ENCODE measurements at regions not wholly inside any gene's neighbourhood (a gene's known extent, or its start where the extent isn't known, plus 50 kb on each side); places are given as distances from the start of the nearest gene placed in this dataset.

GRCh38 chr4:62415256-62415655 is 1215.1 kb downstream of the ADGRL3 start:
- Histone ChIP-seq H3K9ac (ENCODE audit: insufficient read depth, low read depth, low read length) (no peak overlapping the region), H2AFZ (ENCODE audit: low read length) (no peak overlapping the region), H3K27me3 (ENCODE audit: control insufficient read depth in 1 of 2, insufficient read depth in 2 of 2, low read length in 2 of 2) (no peaks in the 10 kb centered on the region), H3K79me2 (ENCODE audit: insufficient read depth, low read length) (no peaks in the 10 kb centered on the region), H3K4me3 (replicated peaks in 1 of 3; ENCODE audit: insufficient read depth in 1 of 3, low read depth in 2 of 3, low read length in 3 of 3) (no peak overlapping the region), H3K9me3 (ENCODE audit: low read length) (peaks cover 15% of the 10 kb centered on the region), H3K36me3 (replicated peaks in 1 of 2; ENCODE audit: control insufficient read depth in 1 of 2, insufficient read depth in 2 of 2, low read length in 2 of 2) (no peaks in the 10 kb centered on the region), H3K4me1 (ENCODE audit: insufficient read depth, low read length) (no peaks in the 10 kb centered on the region), H3K4me2 (ENCODE audit: low read depth, low read length) (no peak overlapping the region), H3K27ac (ENCODE audit: extremely low read length, insufficient read depth, low read length) (no peak overlapping the region), H4K20me1 (ENCODE audit: insufficient read depth, low read length) (no peaks in the 10 kb centered on the region)
- intact Hi-C loops (cut with micrococcal nuclease; ENCODE audit: unreplicated experiment), result no loop called here
- in situ Hi-C loops (cut with HindIII; ENCODE audit: extremely low pct_ligation_motif_present, low pct_unique_long_range_greater_than_20kb), result no loop called here
- FAIRE-seq, result no peak
- DNase-seq (ENCODE audit: low spot score), result no peak
- 0% methylated on average over 1 of the region's 1 CpG for WGBS (ENCODE audit: low lambda C conversion rate)
- no TSS peak for BruUV-seq (replicated peaks)
- CTCF ChIA-PET (ENCODE audit: low intra/inter-chr PET ratio, low total read pairs), result no interaction called here
- ATAC-seq, result no peak
- POLR2A ChIA-PET, result no interaction called here
- TF ChIP-seq, protein P1, sequence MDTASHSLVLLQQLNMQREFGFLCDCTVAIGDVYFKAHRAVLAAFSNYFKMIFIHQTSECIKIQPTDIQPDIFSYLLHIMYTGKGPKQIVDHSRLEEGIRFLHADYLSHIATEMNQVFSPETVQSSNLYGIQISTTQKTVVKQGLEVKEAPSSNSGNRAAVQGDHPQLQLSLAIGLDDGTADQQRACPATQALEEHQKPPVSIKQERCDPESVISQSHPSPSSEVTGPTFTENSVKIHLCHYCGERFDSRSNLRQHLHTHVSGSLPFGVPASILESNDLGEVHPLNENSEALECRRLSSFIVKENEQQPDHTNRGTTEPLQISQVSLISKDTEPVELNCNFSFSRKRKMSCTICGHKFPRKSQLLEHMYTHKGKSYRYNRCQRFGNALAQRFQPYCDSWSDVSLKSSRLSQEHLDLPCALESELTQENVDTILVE (CRISPR knock-in tag; IDR thresholded peaks at IDR 0.05), result no peak
- TF ChIP-seq TSC22D2 (CRISPR knock-in tag; IDR thresholded peaks at IDR 0.05; ENCODE audit: borderline replicate concordance), result no peak
- TF ChIP-seq ERF (CRISPR knock-in tag; IDR thresholded peaks at IDR 0.05), result no peak

GRCh38 chr4:62414563-62414962 is 1214.4 kb downstream of the ADGRL3 start:
- Histone ChIP-seq H3K4me1 (ENCODE audit: insufficient read depth, low read length) (no peaks in the 10 kb centered on the region), H3K9me3 (ENCODE audit: low read length) (peaks cover 9% of the 10 kb centered on the region), H4K20me1 (ENCODE audit: insufficient read depth, low read length) (no peaks in the 10 kb centered on the region), H2AFZ (ENCODE audit: low read length) (no peak overlapping the region), H3K79me2 (ENCODE audit: insufficient read depth, low read length) (no peaks in the 10 kb centered on the region), H3K36me3 (replicated peaks in 1 of 2; ENCODE audit: control insufficient read depth in 1 of 2, insufficient read depth in 2 of 2, low read length in 2 of 2) (no peaks in the 10 kb centered on the region), H3K4me2 (ENCODE audit: low read depth, low read length) (no peak overlapping the region), H3K4me3 (replicated peaks in 1 of 3; ENCODE audit: insufficient read depth in 1 of 3, low read depth in 2 of 3, low read length in 3 of 3) (no peak overlapping the region), H3K9ac (ENCODE audit: insufficient read depth, low read depth, low read length) (no peak overlapping the region), H3K27ac (ENCODE audit: extremely low read length, insufficient read depth, low read length) (no peak overlapping the region), H3K27me3 (ENCODE audit: control insufficient read depth in 1 of 2, insufficient read depth in 2 of 2, low read length in 2 of 2) (no peaks in the 10 kb centered on the region)
- FAIRE-seq, result no peak
- ATAC-seq, result no peak
- no peak for DNase-seq (ENCODE audit: low spot score)
- ChIA-PET POLR2A (no interaction called here), CTCF (ENCODE audit: low intra/inter-chr PET ratio, low total read pairs) (no interaction called here)
- no TSS peak for BruUV-seq (replicated peaks)
- in situ Hi-C loops (cut with HindIII; ENCODE audit: extremely low pct_ligation_motif_present, low pct_unique_long_range_greater_than_20kb) (no loop called here), intact Hi-C loops (cut with micrococcal nuclease; ENCODE audit: unreplicated experiment) (no loop called here)
- TF ChIP-seq USF2 (IDR thresholded peaks at IDR 0.05; ENCODE audit: low read depth, low read length), result no peak
- no peak for TF ChIP-seq USF2 (CRISPR knock-in tag; IDR thresholded peaks at IDR 0.05; ENCODE audit: borderline replicate concordance)
- TF ChIP-seq, protein P2, sequence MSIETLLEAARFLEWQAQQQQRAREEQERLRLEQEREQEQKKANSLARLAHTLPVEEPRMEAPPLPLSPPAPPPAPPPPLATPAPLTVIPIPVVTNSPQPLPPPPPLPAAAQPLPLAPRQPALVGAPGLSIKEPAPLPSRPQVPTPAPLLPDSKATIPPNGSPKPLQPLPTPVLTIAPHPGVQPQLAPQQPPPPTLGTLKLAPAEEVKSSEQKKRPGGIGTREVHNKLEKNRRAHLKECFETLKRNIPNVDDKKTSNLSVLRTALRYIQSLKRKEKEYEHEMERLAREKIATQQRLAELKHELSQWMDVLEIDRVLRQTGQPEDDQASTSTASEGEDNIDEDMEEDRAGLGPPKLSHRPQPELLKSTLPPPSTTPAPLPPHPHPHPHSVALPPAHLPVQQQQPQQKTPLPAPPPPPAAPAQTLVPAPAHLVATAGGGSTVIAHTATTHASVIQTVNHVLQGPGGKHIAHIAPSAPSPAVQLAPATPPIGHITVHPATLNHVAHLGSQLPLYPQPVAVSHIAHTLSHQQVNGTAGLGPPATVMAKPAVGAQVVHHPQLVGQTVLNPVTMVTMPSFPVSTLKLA (IDR thresholded peaks at IDR 0.05), result no peak
- TF ChIP-seq ZBTB37 (CRISPR knock-in tag; IDR thresholded peaks at IDR 0.05), result no peak
- TF ChIP-seq GABPA (IDR thresholded peaks at IDR 0.05; ENCODE audit: low read depth, low read length), result no peak
- no peak for TF ChIP-seq GABPA (CRISPR knock-in tag; IDR thresholded peaks at IDR 0.05; ENCODE audit: low read depth)
- TF ChIP-seq, protein P3, sequence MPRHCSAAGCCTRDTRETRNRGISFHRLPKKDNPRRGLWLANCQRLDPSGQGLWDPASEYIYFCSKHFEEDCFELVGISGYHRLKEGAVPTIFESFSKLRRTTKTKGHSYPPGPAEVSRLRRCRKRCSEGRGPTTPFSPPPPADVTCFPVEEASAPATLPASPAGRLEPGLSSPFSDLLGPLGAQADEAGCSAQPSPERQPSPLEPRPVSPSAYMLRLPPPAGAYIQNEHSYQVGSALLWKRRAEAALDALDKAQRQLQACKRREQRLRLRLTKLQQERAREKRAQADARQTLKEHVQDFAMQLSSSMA (CRISPR knock-in tag; IDR thresholded peaks at IDR 0.05), result no peak
- no peak for TF ChIP-seq ZNF260 (CRISPR knock-in tag; IDR thresholded peaks at IDR 0.05; ENCODE audit: borderline replicate concordance, low read depth)
- TF ChIP-seq ZNF383 (CRISPR knock-in tag; IDR thresholded peaks at IDR 0.05; ENCODE audit: borderline replicate concordance), result no peak
- TF ChIP-seq, protein P4, sequence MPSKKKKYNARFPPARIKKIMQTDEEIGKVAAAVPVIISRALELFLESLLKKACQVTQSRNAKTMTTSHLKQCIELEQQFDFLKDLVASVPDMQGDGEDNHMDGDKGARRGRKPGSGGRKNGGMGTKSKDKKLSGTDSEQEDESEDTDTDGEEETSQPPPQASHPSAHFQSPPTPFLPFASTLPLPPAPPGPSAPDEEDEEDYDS (CRISPR knock-in tag; IDR thresholded peaks at IDR 0.05), result no peak

All from HepG2 (cell line).